ENCODE measurements at regions not wholly inside any gene's neighbourhood (a gene's known extent, or its start where the extent isn't known, plus 50 kb on each side); places are given as distances from the start of the nearest gene placed in this dataset.

GRCh38 chr5:115737452-115737851 is 79.0 kb downstream of the CDO1 start:
- no peaks in the 10 kb centered on the region for H3K9me3 ChIP-seq (ENCODE audit: insufficient read depth, low read depth)
- H2AFZ ChIP-seq: no peak overlapping the region
- no peaks in the 10 kb centered on the region for H4K20me1 ChIP-seq (ENCODE audit: insufficient read depth)
- DNase-seq: no peak
- no peaks in the 10 kb centered on the region for H3K9me2 ChIP-seq (ENCODE audit: insufficient read depth)
- ChIA-PET POLR2A (ENCODE audit: unreplicated experiment) (no interaction called here), CTCF (no interaction called here)
- no peaks in the 10 kb centered on the region for H3K4me1 ChIP-seq (replicated peaks; ENCODE audit: insufficient read depth)
- no peak overlapping the region for H3K4me2 ChIP-seq
- intact Hi-C loops (cut with micrococcal nuclease; ENCODE audit: unreplicated experiment): no loop called here
- H3K79me2 ChIP-seq (ENCODE audit: low read depth): no peaks in the 10 kb centered on the region
- no peak overlapping the region for H3K4me3 ChIP-seq
- H3K27me3 ChIP-seq (ENCODE audit: insufficient read depth, low read depth): peaks cover 36% of the 10 kb centered on the region; the same call in 1 of the 2 replicates
- H3K27ac ChIP-seq: no peak overlapping the region
- no TSS peak for BruUV-seq (replicated peaks)
- H3K36me3 ChIP-seq (ENCODE audit: low read depth): no peaks in the 10 kb centered on the region
- no peaks in the 10 kb centered on the region for H3F3A ChIP-seq (ENCODE audit: insufficient read depth, low read depth)
- TF ChIP-seq EZH2 (IDR thresholded peaks at IDR 0.05; ENCODE audit: low read depth) (no peak), CTCF (conservative IDR thresholded peaks at IDR 0.05) (no peak)

GRCh38 chr5:115736690-115737005 is 79.8 kb downstream of the CDO1 start:
- no TSS peak for BruUV-seq (replicated peaks)
- Histone ChIP-seq H3K27ac (no peak overlapping the region), H3K27me3 (ENCODE audit: insufficient read depth, low read depth) (peaks cover 36% of the 10 kb centered on the region; the same call in 1 of the 2 replicates), H3K9me2 (ENCODE audit: insufficient read depth) (no peaks in the 10 kb centered on the region), H3K4me1 (replicated peaks; ENCODE audit: insufficient read depth) (no peaks in the 10 kb centered on the region), H3K79me2 (ENCODE audit: low read depth) (no peaks in the 10 kb centered on the region), H3K4me3 (no peak overlapping the region), H3K9me3 (ENCODE audit: insufficient read depth, low read depth) (no peaks in the 10 kb centered on the region), H4K20me1 (ENCODE audit: insufficient read depth) (no peaks in the 10 kb centered on the region), H2AFZ (no peak overlapping the region), H3K4me2 (no peak overlapping the region), H3K36me3 (ENCODE audit: low read depth) (no peaks in the 10 kb centered on the region), H3F3A (ENCODE audit: insufficient read depth, low read depth) (no peaks in the 10 kb centered on the region)
- intact Hi-C loops (cut with micrococcal nuclease; ENCODE audit: unreplicated experiment): no loop called here
- POLR2A ChIA-PET (ENCODE audit: unreplicated experiment): no interaction called here
- no peak for TF ChIP-seq EZH2 (IDR thresholded peaks at IDR 0.05; ENCODE audit: low read depth)
- no peak for TF ChIP-seq CTCF (conservative IDR thresholded peaks at IDR 0.05)
- DNase-seq: no peak
- CTCF ChIA-PET: no interaction called here

- no peaks in the 10 kb centered on the region for H3K9me3 ChIP-seq (ENCODE audit: insufficient read depth, low read depth)
- BruUV-seq (replicated peaks): no TSS peak
- no peak overlapping the region for H2AFZ ChIP-seq
- no peak overlapping the region for H3K4me3 ChIP-seq
- H3K79me2 ChIP-seq (ENCODE audit: low read depth): no peaks in the 10 kb centered on the region
- H3K4me1 ChIP-seq (replicated peaks; ENCODE audit: insufficient read depth): no peaks in the 10 kb centered on the region
- H3K36me3 ChIP-seq (ENCODE audit: low read depth): no peaks in the 10 kb centered on the region
- H3F3A ChIP-seq (ENCODE audit: insufficient read depth, low read depth): no peaks in the 10 kb centered on the region
- H3K27me3 ChIP-seq (ENCODE audit: insufficient read depth, low read depth): peaks cover 36% of the 10 kb centered on the region; the same call in 1 of the 2 replicates
- H3K9me2 ChIP-seq (ENCODE audit: insufficient read depth): no peaks in the 10 kb centered on the region
- no peak for DNase-seq
- intact Hi-C loops (cut with micrococcal nuclease; ENCODE audit: unreplicated experiment): no loop called here
- H4K20me1 ChIP-seq (ENCODE audit: insufficient read depth): no peaks in the 10 kb centered on the region
- CTCF ChIA-PET: no interaction called here
- H3K27ac ChIP-seq: no peak overlapping the region
- POLR2A ChIA-PET (ENCODE audit: unreplicated experiment): no interaction called here
- TF ChIP-seq CTCF (conservative IDR thresholded peaks at IDR 0.05) (no peak), EZH2 (IDR thresholded peaks at IDR 0.05; ENCODE audit: low read depth) (no peak)
- no peak overlapping the region for H3K4me2 ChIP-seq
Observed at GRCh38 chr5:115736004-115736689, 80.3 kb downstream of the CDO1 start.

Measured in PC-9 (cell line).